Erythroblast (primary cell): ENCODE measurements at regions not wholly inside any gene's neighbourhood (a gene's known extent, or its start where the extent isn't known, plus 50 kb on each side); places are given as distances from the start of the nearest gene placed in this dataset.

ENCODE experiments used
- GATA1 ChIP-seq: IDR thresholded peaks from 2 replicates; pipeline ENCODE4 v1.6.1; 2011; ENCODE audit warnings: low read depth, mild to moderate bottlenecking, control low read depth, low read length, moderate library complexity
- POLR2A ChIP-seq: IDR thresholded peaks from 2 replicates; pipeline ENCODE4 v1.6.1; 2011; ENCODE audit warnings: mild to moderate bottlenecking, low read length

- TF ChIP-seq POLR2A (peak; percentile 34), GATA1 (no peak)
These were observed 70.8 kb upstream of the PGRMC2 start for GRCh38 chr4:128358231-128358912.
